ENCODE measurements at regions not wholly inside any gene's neighbourhood (a gene's known extent, or its start where the extent isn't known, plus 50 kb on each side); places are given as distances from the start of the nearest gene placed in this dataset.

DNA sequence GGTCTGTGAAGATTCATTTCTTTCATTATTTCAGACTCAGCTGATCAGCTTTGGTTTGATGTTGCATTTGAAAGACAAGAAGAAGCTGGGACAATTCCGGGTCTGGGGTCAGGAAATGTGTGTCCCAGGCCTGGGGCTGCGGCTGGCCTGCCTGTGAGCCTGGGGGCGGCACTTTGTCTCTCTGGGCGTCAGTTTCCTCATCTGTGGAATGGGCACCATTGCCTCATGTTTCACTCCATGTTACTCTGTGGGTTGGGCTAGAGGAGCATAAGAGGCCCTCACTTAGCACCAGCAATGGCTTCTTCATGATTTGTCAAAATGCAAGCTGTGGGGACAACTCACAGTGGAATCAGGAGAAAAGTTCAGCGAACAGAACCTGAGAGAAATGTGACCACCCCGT is 570.1 kb downstream of the VRK1 start:
- DNase-seq = no peak

DNA sequence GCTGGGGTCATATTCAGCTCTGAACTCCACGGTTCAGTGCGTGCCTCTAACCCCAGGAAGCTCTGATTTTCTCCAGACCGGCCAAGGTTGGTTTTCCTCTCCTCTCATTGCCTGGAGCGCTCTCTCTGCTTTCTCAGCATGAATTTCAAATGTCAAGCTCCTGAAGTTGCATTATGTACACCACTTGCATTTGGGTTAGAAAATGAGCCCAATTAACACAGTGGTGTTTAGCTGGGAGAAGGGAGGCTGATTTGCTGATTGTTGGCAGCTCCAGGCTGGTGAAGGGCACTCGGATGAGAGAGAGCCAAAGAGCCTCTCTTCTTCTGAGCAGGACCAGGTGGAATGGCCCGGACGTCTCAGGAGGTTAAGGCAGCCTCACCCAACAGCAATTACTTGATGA is 570.9 kb downstream of the VRK1 start:
- DNase-seq = no peak

DNA sequence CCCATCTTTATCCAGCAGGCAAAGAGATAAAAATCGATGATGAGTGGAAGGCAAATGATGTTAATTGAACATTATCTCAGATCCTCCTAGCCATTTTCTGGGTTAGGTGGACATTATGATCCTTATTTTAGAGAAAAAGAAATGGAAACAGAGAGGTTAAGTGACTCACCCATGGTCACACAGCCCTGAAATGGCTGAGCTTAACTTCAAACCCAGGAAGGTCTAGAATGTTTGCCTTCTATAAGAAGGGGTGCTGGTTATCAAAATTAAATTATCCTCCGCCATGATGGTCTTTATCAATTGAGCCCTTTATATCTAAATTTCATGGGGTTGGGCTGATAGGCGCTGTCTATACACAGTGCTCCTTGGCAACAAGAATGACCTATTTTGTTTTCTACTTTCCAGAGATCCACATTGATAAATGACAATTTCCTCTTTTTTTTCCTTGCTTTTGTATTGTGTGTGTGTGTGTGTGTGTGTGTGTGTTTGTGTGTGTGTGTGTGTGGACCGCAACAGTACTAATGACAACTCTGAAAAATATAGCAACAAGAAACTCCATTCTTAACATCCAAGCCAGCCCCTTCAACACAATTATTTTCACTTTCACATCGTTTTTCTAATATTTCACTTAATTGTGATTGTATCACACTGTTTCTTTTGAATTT is 571.9 kb downstream of the VRK1 start:
- no peak for DNase-seq

DNA sequence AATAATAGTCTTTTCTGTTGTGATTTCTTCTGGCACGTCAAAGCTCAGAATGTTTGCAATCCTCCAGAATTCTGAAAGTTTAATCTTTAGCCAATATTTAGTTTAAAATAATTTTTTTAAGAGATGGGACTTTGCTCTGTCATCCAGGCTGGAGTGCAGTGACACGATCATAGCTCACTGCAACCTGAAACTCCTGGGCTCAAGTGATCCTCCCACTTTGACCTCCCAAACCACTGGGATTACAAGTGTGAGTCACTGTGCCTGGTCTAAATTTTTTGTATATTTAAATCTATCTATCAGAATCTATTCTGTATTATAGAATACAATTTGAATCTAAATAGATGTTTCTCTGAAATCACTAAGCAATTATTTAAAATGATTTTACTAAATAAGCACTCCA is 572.7 kb downstream of the VRK1 start:
- no peak for DNase-seq

DNA sequence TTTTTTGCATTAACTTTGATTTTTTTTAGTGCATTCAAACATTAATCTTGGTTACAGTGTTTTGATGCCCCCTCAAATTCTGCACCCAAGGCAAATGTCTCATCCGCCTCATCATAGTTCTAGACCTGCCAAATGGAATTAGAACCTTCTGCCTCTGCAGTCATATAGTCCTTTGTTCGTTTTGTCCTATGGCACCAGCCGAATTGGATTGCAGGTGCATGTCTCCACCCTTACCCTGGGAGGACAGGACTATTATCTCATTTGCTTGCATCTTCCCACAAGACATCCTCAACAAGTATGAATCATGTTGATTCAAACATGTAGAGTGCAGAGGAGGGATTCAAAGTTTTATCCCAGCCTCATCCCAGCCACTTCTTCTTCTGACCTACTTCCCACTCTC is 579.1 kb downstream of the VRK1 start:
- DNase-seq = no peak

DNA sequence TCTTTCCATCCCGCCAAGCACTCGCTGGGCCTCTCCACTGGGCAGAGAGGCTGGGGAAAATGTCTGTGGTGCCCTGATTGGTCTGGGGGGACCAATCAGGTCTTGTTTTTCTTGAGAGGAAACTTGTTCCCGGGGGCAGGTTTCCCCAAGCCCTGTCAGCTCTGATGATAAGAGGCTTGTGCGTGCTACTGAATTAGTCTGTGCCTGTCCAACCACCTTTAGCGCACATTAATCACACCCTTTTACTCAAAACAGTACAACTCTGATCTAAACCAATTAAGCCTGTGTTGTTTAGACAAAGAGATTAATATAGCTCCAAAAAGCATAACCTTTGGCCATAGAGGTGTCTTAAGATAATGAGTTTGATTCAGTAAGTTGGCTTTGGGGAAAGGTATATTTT is 580.4 kb downstream of the VRK1 start:
- DNase-seq = no peak

DNA sequence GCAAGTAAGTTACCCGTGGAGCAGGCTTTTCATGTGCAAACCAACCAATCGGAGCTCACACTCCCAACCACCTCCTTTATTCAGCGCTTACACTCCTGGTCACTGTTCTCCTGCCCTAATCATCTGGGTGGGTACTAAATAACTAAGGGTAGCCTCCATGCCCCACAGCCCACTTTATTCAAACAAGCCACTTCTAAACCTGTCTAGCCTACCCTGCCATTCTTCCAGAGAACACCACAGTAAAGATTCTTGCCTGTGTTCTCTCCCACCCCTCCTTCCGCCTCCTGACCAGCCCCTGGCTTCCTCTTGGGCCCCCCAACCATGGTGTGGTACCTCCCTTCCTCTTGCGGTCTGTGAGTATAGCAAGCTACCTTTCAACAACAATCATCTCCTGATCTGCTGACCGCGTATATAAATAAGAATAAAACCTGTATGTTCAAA is 581.9 kb downstream of the VRK1 start:
- no peak for DNase-seq

DNA sequence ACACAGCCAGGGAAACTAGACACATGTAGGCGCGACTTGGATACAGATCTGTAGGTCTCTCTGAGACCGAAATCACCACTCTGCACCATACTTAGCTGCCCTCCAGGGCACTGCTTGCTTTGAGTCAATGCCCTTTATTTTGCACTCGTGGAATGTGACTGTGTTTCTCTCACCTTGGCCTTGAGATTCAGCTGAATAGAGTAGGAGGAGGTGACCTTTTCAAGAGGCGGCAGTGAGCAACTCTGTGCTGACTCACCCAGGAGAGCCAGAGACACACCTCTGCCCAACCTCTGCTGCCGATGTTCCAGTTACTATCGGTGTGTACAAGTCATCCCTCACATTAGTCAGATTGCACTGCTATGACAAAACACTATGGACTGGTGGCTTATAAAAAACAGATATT is 583.4 kb downstream of the VRK1 start:
- DNase-seq = no peak

DNA sequence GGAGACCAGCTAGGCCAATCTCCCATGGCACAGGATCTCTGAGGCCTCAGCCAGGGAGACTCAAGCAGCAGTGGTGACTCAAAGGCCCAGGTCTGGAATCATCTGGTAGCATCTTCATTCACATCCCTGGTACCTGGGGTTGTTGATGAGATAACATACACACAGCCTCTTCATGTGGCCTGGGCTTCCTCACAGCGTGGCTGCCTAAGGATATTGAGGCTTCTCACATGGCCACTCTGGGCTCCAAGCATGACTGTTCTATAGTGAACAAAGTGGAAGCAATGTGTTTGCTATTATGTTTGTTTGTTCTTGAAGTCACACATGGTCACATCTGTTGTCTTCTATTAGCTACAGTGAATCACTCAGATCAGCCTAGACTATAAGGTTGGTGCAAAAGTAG is 584.1 kb downstream of the VRK1 start:
- DNase-seq = no peak

DNA sequence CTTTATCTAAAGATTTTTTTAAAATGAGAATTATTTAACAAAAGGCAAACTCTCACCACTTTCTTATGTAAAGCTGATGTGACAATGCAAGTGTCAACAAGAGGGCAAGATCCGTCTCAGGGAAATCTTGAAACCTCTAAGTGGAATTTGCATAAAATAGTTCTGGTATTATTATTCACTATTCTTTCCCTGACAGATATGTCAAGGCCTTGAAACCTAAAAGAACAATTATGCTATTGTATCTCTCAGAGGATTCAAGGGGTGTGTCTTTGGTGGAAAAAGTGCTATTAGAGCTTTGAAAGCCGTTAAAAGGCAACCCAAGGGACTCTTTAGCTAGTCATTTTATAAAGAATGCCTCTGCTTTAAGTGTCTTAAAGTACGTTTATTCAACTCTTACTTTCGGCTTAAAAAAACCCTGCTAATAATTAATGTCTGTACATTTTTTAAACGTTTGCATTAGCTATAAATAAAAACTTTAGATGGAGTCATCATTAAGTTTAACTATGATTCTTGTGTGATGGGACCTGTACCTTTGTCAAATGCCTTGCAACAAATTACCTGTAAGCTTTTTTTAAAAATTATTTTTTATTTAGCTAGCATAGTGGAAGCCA is 585.5 kb downstream of the VRK1 start:
- DNase-seq = no peak

DNA sequence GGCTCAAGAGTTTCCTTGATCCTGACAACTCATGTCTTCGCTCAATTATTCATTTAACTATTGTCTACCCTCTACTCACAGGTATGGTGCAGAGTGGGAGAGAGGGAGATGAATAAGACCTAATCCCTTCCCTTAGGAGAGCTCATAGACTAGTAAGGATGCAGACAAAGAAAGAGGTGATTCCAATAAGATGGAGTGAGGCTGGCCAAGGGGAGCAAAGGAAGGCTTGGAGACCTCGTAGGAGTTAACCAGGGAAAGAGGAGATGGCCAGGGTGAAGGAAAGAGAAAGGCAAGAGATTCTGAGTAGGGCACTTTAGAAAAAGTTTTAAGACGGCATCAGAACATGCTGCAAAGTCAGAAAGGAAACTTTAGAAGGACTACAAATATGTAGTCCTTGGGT is 588.5 kb downstream of the VRK1 start:
- DNase-seq = no peak

DNA sequence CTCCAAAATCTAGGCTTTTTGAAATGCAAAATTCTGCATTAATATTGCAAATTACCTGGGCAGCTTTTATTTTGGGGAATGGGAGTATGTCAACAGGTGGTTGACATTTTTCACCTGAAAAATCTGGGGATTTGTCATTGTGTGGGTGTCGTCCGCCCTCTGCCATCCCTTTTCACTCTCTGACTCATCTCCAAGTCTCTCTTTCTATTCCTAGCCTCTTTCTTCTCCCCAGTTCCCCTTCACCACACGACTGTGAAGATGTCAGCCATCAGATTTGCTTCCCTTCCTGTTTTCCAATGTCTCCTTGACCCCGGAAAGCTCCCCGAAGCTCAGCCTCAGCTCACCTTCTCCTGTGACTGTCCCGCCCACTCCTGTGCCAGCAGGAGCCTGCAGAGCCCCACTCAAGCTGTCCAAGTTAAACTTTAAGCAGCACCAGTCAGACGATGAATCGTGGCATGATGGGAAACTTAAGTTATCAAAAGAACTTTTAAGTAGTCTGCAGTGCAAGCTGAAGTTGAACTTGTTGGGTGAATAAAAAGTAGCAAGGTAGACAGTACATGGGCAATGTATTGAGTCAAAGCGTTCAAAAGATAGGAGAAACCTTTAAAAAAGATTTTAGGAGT is 590.2 kb downstream of the VRK1 start:
- DNase-seq = no peak

DNA sequence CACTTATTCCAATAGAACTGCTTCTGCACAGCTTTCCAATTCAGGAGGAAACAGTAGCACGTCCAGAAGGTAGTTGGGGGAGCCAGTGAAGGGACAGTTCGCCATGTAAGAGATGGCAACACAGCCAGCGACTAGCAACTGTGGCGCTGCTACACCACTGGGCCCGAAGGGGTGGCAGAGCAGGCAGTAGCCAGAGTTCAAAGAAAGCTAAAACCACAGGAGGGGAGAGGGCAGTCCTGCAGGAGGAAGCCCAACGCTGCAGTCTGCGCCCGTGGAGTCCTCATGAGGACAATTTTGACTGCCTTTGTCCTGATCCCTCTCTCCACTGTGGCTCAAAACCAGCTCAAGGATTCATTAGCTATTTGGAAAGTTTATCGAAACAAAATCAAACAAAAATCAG is 591.2 kb downstream of the VRK1 start:
- no peak for DNase-seq

DNA sequence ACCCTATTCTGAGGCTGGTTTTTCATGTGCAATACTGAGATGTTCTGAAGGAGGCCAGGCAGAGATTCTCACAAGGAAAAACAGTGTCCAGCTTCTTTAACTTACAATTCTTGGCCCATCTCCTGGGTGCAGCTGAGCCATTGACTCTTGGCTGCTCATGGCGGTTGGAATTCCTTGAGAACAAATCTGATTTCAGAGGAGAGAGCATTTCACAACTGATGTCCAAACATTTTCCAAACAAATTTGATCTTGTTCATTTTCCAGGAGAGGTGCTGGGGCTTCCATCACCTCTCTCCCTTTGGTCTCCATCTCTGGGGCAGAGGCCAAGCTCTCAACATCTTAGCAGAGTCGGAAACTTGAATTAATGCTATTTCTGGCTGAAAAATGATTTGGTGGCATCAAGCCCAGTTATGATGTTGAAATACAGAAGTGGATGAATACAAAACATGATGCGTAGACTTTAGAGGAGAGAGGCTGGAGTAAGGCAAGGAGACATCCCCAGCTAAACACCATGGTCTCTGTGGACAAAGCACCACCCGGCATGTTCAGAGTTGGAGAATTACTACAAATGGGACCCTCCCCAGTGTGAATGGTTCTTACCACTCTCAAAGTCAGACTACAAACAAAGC is 593.0 kb downstream of the VRK1 start:
- no peak for DNase-seq

DNA sequence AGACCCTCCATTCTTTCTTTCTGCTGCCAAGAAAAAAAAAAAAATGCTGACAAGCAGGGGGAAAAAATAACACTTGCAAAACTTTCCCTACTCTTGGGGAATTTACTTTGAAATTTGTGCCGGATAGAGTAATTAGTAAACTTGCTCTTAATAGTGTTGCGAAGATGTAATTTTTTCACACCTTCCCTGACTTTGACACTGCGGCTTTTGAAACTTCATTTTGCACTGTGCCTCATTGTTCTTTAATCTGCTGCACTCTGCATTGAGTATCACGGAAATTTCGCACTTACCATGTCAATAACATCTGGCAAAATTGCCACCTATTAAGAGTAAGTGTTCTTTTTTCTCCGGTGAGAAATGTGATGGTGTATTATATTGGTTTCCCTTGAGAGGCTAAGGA is 596.1 kb downstream of the VRK1 start:
- no peak for DNase-seq

DNA sequence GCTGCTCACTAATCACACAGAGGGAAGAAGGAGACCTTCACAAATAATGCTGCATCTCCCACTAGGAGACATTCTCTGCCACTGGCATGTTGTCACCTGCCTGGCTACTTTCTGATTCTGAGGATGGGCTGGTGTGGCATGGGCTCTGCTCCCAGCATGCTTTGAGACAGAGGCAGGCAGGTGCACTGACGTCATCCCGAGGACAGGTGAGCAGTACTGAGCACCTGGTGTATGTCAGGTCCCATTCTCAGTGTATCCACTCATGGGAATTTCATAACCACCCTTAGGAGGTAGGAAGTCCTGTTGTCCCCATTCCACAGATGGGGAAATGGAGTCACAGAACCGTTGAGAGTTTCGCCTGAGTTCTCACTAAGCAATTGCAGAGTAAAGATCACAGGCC is 597.9 kb downstream of the VRK1 start:
- no peak for DNase-seq

DNA sequence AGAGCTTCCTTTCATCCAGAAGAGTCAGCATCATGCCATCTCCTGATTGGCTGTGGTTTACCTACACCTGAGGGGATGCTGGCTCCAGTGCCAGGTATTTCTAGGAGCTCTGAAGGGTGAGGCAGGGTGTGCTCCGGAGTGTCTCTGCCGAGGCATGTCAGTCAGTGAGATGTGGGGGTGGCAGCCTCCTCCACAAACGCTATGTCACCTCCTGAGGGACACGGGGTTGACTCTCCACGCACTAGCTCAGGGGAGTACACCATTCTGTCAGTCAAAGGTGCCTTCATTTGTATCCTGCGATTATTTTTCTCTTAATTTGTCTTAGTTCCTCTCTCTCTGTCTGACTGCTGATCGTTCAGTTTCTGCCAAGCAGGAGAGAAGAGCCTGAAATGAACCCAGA is 604.5 kb downstream of the VRK1 start:
- DNase-seq = no peak

DNA sequence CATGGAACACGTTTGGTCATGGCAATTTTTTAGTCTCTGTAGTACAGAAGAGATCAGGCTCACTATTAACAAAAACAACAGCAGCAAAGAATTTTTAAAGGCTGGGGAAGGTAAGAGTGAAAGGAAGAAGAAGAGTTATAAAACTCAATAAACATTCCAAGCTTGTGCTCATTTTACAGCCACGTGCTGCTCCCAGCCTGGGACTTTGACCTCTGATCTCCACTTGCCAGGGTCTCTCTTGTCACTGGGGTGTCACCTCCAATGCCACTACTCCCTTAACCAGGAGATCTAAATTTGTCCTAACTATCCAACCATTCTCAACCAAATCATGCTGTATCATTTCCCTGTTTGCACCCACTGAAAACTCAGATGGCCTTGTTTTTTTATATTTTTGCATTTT is 605.1 kb downstream of the VRK1 start:
- no peak for DNase-seq

DNA sequence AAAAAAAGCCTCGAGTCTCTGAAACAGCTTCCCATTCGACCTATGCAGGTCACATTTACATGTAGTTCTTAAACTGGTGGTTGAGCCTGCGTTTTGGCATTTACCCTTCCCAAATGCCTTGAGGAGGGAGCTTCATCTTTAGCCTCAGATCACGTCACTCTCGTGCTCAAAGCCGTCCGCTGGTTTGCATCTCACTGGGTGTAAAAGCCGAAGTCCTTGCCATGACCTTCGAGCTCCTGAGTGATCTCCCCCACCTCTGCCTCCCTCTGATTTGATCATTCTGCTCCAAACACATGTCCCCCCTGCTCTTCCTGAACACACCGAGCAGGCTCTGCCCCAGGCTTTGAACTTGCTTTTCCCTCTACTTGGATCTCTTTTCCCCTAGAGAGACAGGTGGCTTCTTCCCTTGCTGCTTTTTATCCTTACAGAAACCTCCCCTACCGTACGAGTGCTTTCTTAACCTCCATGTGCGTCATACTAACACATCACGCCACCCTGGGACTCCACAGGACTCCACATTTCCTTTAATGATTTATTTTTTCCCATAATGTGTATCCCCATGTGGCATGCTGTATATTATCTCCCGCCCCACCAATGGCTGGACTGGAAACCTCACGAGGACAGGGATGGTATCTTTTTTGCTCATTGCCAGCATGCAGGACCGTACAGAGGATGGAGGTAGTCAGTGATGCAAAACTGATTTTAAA is 610.7 kb downstream of the VRK1 start:
- no peak for DNase-seq

DNA sequence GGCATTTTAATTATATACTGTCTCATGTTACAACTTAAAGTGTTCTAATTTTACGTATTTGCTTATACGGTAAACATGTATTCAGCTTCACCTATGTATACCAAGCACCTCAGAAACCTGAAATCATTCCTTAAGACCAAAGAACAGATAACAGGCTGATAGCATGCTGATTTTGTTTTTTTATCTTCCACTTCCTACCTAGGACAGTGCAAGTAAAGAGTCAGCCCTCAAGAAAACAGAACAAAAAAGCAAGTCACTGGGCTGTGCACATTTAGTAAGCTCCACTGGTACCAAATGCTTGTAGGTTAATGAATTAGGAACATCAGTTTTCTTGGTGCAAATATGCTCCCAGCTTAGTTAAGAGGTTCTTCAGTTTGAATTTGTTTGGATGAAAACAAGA is 611.3 kb downstream of the VRK1 start:
- DNase-seq = no peak

DNA sequence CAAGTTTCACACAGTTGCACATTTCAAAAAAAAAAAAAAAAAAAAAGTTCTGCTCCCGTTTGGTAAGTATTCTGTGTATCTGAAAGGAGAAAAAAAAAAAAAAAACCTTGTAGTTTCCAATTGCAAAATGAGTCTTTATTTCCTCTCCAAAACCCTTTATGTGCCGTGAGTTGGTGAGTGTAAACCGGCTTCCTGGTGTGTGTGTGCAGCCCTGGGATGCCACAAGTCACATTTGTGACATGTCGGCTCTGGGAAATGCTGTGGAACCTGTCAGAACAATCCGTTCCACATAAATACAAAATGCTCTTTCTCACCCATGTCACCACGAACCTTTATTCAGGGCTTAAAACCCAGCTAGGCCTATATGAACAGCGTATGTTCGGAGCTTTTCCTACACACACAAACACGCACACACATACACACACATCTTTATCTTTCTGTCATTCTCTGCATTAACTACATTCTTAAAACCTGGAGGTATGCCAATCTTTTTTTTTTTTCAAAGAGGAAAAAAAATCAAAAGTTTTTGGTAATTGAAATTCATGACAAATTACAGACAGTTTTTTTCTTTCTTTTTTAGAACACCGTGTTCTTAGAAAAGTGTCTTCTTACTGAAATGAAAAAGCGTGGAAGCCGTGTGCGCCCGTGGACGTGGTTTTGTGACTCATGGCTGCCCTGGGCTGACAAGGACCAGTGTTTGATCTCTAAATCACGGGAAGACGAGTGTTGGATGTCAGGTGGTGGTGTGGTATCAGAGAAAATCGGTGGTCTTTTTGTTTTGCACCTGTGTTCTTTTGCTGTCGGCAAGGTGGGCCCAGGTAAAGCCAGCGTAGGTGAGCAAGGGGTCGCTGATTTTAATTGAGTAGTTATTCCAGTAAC is 612.0 kb downstream of the VRK1 start:
- DNase-seq = no peak

Measured in NCI-H2227 treated with DMSO at 0.1 percent for 48 hours (cell line).